ENCODE measurements at regions not wholly inside any gene's neighbourhood (a gene's known extent, or its start where the extent isn't known, plus 50 kb on each side); places are given as distances from the start of the nearest gene placed in this dataset.

DNA sequence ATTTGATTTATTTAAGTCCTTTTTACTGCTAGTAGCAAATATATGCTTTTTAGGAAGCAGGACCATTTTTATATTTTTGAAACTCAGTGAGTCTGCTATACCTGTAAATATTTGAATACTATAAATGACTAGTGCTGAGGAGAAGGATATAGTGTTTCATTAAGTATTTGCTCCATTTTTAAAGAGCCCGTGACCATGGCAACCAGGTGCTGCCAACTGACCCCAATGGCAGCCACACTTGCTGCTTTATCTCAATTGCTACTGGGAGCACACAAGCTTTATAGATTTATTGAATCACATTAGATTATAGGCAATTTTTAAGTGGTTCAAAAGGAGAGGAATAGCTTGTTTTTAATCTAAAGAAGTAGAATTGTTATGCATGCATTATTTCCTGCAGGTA is 142.0 kb downstream of the SCG2 start (continued):
- TF ChIP-seq MYNN (CRISPR knock-in tag; IDR thresholded peaks at IDR 0.05; ENCODE audit: low read depth): no peak

DNA sequence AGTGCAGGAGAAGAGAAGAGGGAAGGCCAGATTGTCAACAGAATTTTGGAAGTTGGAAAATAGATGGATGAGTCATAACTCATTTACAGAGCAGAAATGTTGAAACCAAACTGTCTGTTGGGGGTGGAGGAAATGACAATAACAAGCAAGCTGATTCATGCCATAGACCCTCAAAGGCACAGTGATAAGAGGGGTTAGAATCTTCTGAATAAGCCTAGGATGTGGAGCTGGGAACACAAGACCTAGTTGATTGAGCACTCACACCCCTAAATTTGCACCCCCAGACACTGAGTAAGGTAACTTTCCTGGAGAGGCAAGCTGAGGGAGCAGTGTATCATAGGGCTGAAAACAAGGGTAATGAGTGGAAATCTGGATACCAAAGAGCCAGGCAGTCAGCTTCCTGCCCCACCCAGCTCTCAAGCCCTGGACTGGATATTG is 141.4 kb downstream of the SCG2 start:
- Histone ChIP-seq H3K9me3 (ENCODE audit: low read length) (no peaks in the 10 kb centered on the region), H3K36me3 (replicated peaks in 1 of 2; ENCODE audit: control insufficient read depth in 1 of 2, insufficient read depth in 2 of 2, low read length in 2 of 2) (no peaks in the 10 kb centered on the region), H4K20me1 (ENCODE audit: insufficient read depth, low read length) (no peaks in the 10 kb centered on the region), H3K27ac (ENCODE audit: extremely low read length, insufficient read depth, low read length) (no peak overlapping the region), H3K4me1 (ENCODE audit: insufficient read depth, low read length) (no peaks in the 10 kb centered on the region), H3K4me2 (ENCODE audit: low read depth, low read length) (no peak overlapping the region), H3K4me3 (replicated peaks in 1 of 3; ENCODE audit: insufficient read depth in 1 of 3, low read depth in 2 of 3, low read length in 3 of 3) (no peak overlapping the region), H2AFZ (ENCODE audit: low read length) (no peak overlapping the region), H3K27me3 (ENCODE audit: control insufficient read depth in 1 of 2, insufficient read depth in 2 of 2, low read length in 2 of 2) (no peaks in the 10 kb centered on the region), H3K9ac (ENCODE audit: insufficient read depth, low read depth, low read length) (no peak overlapping the region), H3K79me2 (ENCODE audit: insufficient read depth, low read length) (no peaks in the 10 kb centered on the region)
- ChIA-PET POLR2A (no interaction called here), CTCF (ENCODE audit: low intra/inter-chr PET ratio, low total read pairs) (no interaction called here)
- TF ChIP-seq, protein P1, sequence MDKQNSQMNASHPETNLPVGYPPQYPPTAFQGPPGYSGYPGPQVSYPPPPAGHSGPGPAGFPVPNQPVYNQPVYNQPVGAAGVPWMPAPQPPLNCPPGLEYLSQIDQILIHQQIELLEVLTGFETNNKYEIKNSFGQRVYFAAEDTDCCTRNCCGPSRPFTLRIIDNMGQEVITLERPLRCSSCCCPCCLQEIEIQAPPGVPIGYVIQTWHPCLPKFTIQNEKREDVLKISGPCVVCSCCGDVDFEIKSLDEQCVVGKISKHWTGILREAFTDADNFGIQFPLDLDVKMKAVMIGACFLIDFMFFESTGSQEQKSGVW (CRISPR knock-in tag; IDR thresholded peaks at IDR 0.05; ENCODE audit: borderline replicate concordance): no peak
- no peak for DNase-seq (ENCODE audit: low spot score)
- BruUV-seq (replicated peaks): no TSS peak
- intact Hi-C loops (cut with micrococcal nuclease; ENCODE audit: unreplicated experiment): no loop called here
- no peak for ATAC-seq
- in situ Hi-C loops (cut with HindIII; ENCODE audit: extremely low pct_ligation_motif_present, low pct_unique_long_range_greater_than_20kb): no loop called here
- FAIRE-seq: no peak

DNA sequence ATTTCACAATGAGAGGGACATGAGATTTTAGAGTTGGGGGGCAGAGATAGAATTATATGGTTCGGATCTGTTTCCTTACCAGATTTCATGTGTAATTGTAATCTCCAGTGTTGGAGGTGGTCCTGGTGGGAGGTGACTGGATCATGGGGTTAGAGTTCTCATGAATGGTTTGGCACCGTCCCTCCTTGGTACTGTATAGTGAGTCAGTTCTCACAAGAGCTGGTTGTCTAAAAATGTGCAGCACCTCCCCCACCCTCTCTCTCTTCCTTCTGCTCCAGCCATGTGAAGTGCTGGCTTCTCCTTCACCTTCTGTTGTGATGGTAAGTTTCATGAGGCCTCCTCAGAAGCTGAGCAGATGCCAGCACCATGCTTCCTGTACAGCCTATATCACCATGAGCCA is 138.1 kb downstream of the SCG2 start:
- in situ Hi-C loops (cut with HindIII; ENCODE audit: extremely low pct_ligation_motif_present, low pct_unique_long_range_greater_than_20kb): no loop called here
- TF ChIP-seq SMARCE1 (IDR thresholded peaks at IDR 0.05; ENCODE audit: borderline replicate concordance): no peak
- TF ChIP-seq POLR2G (IDR thresholded peaks at IDR 0.05; ENCODE audit: low read depth, low read length): no peak
- TF ChIP-seq, protein P2, sequence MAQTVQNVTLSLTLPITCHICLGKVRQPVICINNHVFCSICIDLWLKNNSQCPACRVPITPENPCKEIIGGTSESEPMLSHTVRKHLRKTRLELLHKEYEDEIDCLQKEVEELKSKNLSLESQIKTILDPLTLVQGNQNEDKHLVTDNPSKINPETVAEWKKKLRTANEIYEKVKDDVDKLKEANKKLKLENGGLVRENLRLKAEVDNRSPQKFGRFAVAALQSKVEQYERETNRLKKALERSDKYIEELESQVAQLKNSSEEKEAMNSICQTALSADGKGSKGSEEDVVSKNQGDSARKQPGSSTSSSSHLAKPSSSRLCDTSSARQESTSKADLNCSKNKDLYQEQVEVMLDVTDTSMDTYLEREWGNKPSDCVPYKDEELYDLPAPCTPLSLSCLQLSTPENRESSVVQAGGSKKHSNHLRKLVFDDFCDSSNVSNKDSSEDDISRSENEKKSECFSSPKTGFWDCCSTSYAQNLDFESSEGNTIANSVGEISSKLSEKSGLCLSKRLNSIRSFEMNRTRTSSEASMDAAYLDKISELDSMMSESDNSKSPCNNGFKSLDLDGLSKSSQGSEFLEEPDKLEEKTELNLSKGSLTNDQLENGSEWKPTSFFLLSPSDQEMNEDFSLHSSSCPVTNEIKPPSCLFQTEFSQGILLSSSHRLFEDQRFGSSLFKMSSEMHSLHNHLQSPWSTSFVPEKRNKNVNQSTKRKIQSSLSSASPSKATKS (CRISPR knock-in tag; IDR thresholded peaks at IDR 0.05): no peak
- TF ChIP-seq MTF2 (CRISPR knock-in tag; IDR thresholded peaks at IDR 0.05; ENCODE audit: borderline replicate concordance): no peak
- no peak for TF ChIP-seq ZFP62 (CRISPR knock-in tag; IDR thresholded peaks at IDR 0.05)

More for the DNA sequence above, 138.1 kb downstream of the SCG2 start:
- no peak overlapping the region for H3K9ac ChIP-seq (ENCODE audit: insufficient read depth, low read depth, low read length)
- H3K4me1 ChIP-seq (ENCODE audit: insufficient read depth, low read length): no peaks in the 10 kb centered on the region
- no peak overlapping the region for H3K27ac ChIP-seq (ENCODE audit: extremely low read length, insufficient read depth, low read length)
- no peaks in the 10 kb centered on the region for H3K79me2 ChIP-seq (ENCODE audit: insufficient read depth, low read length)
- no TSS peak for BruUV-seq (replicated peaks)
- no peaks in the 10 kb centered on the region for H3K36me3 ChIP-seq (replicated peaks in 1 of 2; ENCODE audit: control insufficient read depth in 1 of 2, insufficient read depth in 2 of 2, low read length in 2 of 2)
- intact Hi-C loops (cut with micrococcal nuclease; ENCODE audit: unreplicated experiment): no loop called here
- no peak overlapping the region for H2AFZ ChIP-seq (ENCODE audit: low read length)
- no peak overlapping the region for H3K4me3 ChIP-seq (replicated peaks in 1 of 3; ENCODE audit: insufficient read depth in 1 of 3, low read depth in 2 of 3, low read length in 3 of 3)
- H3K4me2 ChIP-seq (ENCODE audit: low read depth, low read length): no peak overlapping the region
- DNase-seq (ENCODE audit: low spot score) (no peak), ATAC-seq (no peak), FAIRE-seq (no peak)
- no peaks in the 10 kb centered on the region for H3K9me3 ChIP-seq (ENCODE audit: low read length)
- POLR2A ChIA-PET: no interaction called here
- CTCF ChIA-PET (ENCODE audit: low intra/inter-chr PET ratio, low total read pairs): no interaction called here
- H3K27me3 ChIP-seq (ENCODE audit: control insufficient read depth in 1 of 2, insufficient read depth in 2 of 2, low read length in 2 of 2): no peaks in the 10 kb centered on the region
- 0% methylated on average over 2 of the region's 2 CpGs for whole genome bisulfite sequencing (ENCODE audit: low lambda C conversion rate)
- H4K20me1 ChIP-seq (ENCODE audit: insufficient read depth, low read length): no peaks in the 10 kb centered on the region

Measured in HepG2 (cell line).